Effector CD4-positive, alpha-beta T cell (primary cell): ENCODE measurements at regions not wholly inside any gene's neighbourhood (a gene's known extent, or its start where the extent isn't known, plus 50 kb on each side); places are given as distances from the start of the nearest gene placed in this dataset.
"Not testable (repeated sequence)": the region's sequence is repeated elsewhere in the genome, so short reads cannot be mapped to it uniquely, and the experiment has no call there.

Experiments used
- DNase-seq: peaks from one replicate; pipeline ENCODE4 v3.0.0-alpha.2; 2020

DNA sequence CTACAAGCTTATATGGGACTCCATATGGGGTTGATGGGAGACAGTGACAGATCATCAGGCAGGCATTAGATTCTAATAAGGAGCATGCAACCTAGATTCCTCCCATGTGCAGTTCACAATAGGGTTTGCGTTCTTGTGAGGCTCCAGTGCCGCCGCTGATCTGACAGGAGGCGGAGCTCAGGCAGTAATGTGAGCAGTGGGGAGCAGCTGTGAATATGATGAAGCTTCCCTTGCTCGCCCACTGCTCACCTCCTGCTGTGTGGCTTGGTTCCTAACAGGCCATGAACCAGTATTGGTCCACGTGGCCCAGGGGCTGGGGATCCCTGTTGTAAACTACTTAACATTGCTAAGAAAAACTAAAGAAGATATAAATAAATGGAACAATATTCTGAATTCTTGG, 378.4 kb downstream of the KCNRG start:
- no peak for DNase-seq

DNA sequence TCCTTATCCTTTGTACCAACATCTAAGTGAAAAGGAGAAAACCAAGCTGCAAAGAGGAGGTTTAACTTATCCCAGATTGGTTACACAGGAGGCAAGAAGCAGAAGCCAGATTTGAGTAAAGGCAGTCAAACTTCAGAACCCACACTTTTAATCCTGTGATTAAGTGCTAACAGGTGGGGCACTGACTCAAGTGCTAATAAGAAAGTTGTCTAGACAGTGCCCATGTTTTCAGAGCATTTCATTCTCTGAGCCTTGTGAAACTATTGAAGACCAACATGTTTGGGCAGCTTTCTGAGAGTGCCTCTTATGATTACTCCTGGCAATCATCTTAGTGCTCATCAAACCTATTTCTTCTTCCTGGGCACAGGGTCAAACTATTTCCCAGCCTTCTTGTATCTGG, 380.8 kb downstream of the KCNRG start:
- DNase-seq = no peak

DNA sequence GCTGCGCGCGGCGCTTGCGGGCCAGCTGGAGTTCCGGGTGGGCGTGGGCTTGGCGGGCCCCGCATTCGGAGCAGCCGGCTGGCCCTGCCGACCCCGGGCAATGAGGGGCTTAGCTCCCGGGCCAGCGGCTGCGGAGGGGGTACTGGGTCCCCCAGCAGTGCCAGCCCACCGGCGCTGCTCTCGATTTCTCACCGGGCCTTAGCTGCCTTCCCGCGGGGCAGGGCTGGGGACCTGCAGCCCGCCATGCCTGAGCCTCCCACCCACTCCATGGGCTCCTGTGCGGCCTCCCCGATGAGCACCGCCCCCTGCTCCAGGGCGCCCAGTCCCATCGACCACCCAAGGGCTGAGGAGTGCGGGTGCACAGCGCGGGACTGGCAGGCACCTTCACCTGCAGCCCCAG, 381.4 kb downstream of the KCNRG start:
- DNase-seq = not testable (repeated sequence)

DNA sequence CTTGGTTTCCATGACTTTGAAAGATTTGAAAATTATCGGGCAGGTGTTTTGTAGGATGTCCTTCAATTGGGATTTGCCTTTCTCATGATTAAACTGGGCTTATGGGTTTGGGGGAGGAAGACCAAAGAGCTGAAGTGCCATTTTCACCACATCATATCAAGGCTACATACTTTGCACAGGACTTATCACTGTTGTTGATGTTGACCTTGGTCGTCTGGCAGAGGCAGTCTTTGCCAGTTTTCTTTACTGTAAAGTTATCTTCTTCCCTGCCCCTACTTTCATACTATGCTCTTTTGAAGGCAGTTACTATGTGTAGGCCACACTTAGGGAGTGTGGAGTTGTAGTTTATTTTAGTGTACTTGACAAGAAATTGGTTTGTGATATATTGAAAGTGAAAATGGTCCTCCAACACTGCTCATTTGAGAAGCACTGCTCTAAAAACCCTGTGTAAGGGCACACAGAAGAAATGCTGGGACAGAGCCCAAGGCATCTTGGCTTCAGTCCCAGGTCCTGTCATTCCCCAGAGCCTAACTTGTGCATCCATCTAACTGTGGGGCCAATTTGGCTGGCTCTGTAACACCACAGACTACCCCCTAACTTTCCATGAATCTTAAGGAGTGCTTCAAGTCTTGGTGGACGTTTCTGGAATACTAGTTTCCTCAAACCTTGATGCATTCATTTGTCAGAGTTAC, 384.9 kb downstream of the KCNRG start:
- DNase-seq = no peak

DNA sequence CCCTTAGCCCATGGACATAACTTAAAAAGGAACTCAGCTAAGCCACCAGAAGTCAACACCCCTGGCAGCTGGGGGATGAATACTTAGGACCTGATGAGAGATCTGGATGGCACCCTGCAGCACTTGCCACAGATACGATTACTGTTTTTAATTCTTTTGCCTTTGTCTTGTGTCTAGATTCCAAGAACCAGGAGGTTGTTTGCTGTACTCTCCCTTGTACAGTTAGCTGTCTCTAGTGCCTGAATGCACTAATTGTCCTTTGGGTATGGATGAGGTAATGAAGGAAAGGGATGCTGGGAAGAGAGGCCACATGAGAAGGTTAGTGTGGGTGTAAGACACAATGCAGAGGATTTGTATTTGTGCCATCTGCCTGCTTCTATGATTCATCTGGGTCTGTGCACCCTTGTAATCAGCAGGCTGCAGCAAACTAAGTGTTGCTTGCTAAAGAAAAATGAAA, 385.8 kb downstream of the KCNRG start:
- no peak for DNase-seq

DNA sequence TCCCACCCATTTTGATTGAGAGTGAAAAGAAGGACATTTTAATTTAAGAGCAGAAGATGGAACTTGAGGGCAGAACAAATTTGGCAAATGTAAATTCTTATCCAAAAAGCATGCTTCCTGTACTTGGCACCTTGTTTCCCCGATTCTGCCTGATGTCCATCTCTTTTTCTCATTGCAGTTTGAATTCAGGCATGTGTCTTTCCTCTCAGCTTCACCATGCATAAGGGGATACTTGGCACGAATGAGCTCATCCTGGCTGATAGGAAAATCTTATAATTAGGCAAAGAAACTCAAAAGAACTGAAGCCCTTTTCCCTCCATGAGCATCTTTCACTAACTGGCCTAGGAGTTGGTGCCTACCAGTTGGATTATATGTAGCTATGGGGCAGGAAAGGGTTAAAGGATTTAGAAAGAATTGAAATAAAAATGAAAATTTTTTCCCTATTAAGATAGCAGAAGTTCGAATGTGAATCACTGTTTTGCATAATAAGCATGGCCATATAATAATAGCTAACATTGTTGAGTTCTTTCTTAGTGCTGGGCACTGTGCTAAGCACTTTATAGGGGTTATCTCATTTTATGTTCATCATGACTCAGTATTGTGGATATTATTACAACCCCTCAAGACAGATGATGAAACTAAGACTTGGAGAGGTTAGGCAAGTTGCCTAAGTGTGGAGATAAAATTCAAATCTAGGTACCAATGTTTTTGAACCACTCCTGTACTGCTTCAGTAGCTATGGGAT, 386.6 kb downstream of the KCNRG start:
- no peak for DNase-seq

DNA sequence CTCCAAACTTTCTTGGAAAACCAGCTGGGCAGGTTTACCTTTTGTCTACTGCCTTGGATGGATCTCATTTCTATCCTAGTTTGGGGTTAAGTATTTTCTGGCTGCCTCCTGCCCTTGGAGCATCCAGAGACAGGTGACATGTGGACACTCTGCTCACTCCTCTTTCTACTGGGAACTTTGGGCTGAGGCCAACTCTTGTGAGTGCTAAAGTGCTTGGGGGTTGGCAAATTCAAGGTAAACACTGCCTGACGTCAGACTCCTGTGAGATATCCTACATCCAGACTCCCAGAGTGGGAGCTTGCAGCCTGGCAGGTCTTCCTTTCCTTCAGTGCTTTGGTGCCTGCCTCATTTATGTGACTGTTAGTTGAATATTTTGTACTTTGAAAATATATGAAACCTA, 388.1 kb downstream of the KCNRG start:
- no peak for DNase-seq

DNA sequence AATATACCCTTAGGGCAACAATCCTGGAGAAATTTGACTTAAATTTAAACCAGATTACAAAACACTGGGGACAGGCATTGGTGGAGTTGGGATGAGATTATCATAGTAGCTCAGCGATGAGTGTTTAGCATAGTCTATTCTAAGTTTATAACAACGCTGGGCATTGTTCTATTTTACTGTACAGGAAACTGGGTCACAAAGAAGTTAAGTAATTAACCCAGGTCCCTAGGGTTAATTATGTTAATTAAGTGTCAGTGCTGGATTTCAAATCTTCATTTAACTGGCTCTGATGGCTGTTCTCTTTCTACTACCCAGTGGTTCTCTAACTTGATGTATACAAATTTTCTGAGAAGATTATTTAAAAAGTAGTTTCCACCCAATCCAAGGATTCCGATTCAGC, 388.9 kb downstream of the KCNRG start:
- no peak for DNase-seq

DNA sequence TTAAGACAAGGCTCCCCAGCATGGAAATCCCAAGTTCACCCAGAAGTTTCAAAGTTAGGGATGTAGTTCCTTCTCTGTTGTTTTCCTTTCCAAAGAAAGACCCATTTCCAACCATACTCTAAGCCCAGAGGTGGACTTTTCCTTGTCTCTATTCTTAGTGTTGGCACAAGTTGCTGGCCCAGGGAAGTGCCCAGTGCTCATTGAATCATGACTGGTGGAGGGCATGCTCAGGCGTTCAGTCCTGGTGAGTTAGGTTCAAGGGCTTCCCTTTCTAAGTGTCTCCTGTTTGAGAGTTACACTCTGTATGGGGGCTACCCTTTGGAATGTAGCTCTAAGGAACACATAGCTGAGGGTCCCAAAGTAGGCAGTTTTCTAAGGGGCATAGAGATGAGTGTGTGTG, 389.5 kb downstream of the KCNRG start:
- no peak for DNase-seq

DNA sequence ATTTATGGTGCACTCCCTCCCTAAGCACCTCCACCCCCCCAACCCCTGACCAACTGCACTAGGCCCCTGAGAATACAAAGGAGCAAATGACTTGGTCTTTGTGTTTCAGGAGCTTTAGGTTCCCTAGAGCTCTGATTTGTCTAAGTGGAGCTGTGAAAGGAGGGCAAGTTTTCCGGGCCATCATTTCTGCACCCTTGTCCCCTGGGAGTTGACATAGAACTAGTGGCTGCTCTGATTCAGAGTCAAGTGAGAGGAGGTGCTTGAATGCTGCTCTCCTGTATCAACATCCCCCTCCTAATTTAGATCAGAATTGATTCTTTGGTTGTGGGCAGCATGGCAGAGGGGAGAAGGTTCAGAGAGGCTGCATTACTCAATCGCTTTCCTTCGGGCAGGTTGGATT, 391.6 kb downstream of the KCNRG start:
- DNase-seq = no peak

DNA sequence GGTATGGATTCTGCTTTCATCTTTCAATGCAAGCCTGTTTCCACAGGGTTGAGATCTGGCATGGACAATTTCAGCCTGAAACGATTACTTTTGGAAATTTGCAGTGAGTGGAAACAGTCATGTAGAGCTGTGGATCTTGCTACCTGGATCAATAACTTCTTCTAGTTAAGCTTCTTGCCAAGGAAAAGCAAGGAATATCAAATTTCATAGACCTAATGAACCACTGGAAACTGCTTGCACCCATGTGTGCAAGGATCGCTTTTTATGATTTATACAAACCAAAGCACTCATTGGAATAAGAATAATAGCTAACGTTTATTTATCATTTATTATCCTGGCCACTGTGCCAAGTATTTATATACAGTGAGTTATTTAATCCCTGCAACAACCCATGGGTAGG, 392.8 kb downstream of the KCNRG start:
- DNase-seq = no peak

DNA sequence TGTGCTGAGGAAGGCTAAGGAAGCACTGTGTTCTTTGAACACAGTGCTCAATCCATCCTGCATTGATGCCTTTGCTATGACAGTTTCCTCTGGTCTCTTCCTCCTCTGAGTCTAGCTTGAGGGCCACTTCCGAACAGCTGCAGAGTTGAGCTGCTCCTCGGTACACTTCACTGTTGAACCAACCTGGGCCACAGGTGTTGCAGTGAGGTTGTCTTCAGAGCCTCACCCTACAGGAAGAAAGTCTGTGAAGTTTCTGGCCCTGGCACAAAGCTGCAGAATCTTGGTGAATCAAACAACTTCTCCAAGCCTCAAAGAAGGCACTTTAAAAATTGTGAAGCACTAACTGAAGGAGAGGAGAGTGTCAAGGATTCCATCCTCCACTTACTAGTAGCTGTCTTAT, 394.0 kb downstream of the KCNRG start:
- DNase-seq = no peak

DNA sequence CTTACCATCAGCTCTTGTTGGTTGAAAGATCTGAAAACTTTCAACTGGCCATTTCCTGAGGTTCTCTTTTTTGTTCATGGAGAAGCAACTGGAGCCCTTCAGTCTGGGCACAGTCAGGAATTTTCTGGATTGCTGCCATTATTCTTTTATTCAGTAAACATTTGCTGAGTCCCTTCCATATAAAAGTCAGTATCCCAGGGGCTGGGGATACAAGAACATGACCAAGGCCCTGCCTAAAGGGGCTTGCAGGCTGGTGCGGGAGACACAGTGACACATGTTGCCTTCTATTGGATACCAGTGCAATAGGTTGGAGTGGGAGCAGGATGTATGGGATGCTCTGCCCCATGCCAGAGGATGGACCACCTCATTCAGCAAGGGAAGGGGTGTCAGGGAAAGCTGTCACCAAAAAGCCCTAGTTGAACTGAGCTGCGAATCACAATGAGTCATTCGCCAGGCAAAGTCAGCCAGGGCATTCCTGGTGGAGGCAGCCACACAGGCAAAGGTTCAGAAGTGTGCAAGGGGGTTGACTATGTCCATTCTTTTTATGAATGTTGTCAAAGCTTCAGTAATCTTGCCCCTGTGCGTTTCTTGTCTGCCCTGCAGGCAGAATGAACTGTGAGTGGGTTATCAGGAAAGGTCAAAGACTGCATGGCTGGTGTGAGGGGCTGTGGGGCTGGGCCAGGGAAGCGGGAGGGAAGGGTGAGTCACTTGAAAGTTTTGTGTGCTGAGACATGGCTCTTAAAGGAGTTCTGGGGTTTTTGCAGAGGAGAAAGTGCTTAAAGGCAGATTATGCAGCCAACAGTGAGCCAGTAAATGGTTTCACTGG, 395.9 kb downstream of the KCNRG start:
- no peak for DNase-seq

DNA sequence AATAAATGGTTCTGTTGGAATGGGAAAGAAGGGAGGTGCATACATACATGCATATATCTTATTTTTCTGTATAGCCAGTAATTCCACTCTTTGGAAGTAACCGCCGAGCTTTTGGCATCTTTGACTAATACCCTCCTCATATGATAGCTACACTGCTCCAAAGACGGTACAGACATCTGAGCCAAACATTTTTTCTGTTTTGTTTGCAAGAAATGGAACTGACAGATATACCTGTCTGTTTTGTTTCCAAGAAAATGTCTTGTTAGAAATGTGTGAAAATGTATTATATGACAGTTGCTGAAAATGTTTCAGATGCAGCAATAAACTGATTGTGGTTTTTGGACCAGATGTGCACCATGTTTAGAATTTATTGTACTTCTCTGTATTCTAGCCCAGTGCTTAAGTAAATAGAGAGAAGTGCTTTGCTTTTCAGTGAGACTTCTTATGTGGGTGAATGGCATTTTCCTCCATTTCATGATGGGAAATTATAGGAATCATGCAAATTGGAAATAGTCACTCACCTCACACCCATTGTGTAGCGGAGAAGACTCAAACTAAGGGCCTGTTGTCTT, 396.9 kb downstream of the KCNRG start:
- no peak for DNase-seq

DNA sequence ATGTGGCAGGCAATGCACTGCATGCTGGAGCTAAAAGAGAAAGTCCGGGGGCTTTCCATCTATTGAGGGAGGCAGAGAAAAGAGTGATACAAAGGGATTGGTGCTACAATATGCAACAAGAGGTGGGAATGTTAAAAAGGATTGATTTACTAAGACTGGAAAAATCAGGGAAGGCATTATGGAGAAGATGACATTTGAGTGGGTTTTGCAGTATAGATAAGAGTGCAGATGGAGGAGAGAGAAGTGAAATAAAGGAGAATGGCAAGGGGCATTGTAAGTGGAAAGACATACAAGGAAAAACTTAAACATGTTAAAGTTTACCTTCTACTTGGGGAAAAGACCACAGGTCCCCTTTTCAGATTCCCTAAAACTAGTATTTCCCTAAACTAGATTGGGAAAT, 399.4 kb downstream of the KCNRG start:
- no peak for DNase-seq

DNA sequence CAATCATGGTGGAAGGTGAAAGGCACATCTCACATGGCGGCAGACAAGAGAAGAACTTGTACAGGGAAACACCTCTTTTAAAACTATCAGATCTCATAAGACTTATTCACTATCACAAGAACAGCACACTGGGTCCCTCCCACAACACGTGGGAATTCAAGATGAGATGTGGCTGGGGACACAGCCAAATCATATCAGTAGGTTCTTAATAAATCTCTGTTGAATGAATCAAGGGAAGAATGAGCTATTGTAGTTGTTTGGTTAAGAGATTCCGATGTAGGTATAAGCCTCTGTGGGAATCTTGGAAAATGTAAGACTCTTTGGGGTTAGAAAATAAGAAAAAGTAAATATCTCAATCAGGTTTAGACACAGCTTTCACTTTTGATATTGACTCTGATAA, 400.2 kb downstream of the KCNRG start:
- no peak for DNase-seq

DNA sequence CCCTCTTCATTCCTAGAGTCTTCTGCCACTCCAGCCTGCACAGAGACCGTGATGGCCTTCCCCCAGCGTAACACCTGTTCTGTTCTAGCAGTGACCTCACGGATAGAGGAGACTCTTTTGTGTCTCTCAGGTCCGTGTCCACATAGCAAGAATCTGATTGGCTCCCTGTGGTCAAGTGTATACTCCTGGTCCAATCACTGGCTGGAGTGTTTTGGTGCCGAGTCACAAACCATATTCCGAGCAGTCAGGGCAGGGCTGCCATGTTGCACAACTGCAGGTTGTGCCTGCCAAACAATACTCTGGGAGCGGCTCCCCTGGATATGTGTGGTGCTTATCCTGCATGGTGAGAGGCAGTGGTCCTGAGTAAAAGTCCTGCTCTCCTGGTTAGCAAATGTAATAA, 402.4 kb downstream of the KCNRG start:
- DNase-seq = no peak

DNA sequence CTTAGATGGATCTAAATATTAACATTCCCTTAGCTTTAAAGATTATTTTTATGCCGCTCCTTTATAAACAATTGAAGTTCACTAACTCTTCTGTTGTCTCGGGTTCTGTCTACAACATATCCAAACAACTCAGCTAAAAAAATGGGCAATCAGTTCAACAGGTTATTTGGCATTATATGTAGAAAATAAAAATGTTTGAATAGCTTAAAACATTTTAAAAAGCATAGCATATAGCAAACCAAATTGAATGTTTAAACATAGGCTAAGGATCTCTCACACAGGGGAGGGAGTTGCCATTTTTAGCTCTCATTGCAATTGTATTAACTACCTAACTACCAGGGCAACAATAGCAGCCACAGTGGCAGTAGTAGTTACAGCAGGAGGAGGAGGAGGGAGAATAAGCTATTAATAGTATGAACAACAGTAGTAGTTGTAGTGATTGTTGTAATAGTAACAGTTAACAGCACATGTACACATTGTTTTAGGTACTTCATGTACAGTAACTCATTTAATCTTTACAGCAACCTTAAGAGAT, 404.2 kb downstream of the KCNRG start:
- no peak for DNase-seq

DNA sequence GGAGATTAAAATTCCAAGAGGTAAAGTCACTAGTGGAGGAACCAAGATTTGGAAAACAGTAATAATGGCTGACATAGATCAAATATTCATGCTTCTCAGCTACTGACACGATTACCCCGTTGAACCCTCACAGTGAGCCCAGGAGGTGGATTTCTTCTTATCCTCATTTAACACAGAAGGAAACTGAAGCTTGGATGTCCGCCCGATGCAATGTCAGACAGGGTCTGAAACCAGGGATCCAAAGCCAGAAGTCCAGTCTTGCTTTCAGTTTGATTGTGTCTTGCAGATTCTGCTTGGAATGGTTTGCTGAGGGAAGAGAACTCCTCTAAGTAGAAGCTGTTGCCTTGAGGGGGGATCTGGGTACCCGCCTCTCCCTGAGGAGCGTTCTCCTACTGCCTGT, 404.7 kb downstream of the KCNRG start:
- no peak for DNase-seq

DNA sequence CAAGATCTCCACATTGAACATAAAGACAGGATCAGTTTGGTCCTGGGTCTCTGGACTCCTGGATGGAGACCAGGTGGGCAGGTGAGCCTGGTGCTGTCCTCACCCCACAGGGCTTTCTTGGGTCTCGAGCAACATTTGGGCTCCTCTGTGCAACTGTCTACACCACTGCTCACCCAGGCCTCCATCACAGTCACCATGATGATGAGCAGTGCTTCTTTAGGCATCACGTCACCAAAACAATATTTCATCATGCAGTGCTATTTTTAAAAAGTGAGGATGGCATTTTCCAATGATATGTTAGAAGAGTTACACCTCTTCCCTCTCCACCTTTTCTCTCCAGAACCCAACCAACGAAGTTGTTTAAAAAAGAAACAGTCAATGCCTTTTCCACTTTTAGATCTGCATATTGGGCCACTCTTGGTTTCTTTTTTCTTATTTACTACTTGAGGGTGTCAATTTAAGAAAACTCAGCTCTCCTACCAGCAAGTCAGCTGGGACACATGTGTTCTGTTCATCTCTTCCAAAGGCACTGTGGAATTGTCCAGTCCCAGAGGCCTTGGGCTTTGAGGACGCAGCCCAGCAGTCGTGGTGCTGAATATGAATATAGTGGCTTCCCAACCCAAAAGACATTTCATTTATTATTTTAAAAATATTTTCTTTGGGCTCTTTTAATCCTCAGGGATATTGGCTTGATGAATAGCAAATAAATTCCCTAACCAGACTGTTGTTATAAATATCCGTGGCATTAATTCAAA, 405.7 kb downstream of the KCNRG start:
- no peak for DNase-seq

DNA sequence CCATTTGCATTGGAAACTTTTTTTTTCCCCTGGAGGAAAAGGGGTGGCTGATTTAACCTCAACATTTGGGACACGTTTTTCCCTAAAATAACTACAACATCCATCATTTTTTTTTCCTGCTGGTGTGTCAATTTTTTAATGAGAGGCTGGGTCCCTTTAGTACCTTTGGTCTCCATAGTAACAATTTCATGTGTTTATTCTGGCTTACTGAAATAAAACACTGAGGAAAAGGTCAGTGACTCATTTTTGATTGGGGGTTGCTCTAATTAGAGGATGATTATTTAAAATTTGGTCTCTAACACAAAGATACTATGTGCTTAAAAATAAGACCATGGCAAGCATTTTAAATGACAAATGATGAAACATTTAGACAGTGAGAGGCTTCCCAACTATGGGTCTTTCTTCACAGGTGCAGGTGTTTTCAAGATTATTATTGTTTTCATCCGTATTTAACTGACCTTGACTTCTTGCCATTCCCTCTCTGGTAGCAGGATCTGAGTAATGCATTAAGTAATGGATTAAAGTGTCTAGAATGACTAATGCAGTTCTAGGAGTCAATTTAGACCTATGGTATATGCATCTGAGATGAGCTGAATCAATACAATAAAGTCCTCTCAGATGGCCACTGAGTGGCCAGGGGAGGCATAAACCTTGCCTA, 406.4 kb downstream of the KCNRG start:
- DNase-seq = no peak
